ENCODE measurements at regions not wholly inside any gene's neighbourhood (a gene's known extent, or its start where the extent isn't known, plus 50 kb on each side); places are given as distances from the start of the nearest gene placed in this dataset.

DNA sequence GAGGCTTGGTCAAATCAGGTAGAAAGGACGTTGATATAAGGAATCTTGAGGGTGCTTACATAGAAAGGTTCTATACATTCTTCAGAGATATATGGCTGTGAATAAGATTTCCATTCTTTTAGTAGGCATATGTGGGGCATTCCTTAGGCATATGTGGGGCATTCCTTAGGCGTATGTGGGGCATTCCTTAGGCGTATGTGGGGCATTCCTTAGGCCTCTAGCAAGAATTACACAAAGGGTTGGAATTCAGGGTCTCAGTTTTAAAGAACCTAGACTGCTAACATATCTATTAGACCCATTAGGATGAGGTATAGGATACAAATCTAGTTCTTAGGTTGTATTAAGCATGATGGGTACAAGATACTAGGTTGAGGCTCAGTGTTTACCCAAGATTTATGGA, 607.8 kb downstream of the SI start:
- TF ChIP-seq GATA2 (IDR thresholded peaks at IDR 0.05; ENCODE audit: low read depth, low read length) (no peak), GATA3 (IDR thresholded peaks at IDR 0.05; ENCODE audit: low read depth, low read length) (no peak)

All from SH-SY5Y (cell line).